HG02759 (cell line): ENCODE measurements at regions not wholly inside any gene's neighbourhood (a gene's known extent, or its start where the extent isn't known, plus 50 kb on each side); places are given as distances from the start of the nearest gene placed in this dataset.
A peak's percentile ranks its signal among the peaks of the same experiment; 100 is the strongest.
"Not testable (repeated sequence)": the region's sequence is repeated elsewhere in the genome, so short reads cannot be mapped to it uniquely, and the experiment has no call there.

ENCODE experiments used
- ATAC-seq: cut with Tn5 transposase; IDR thresholded peaks from one replicate; pipeline ENCODE4 v1.9.1; 2021; ENCODE audit warnings: mild to moderate bottlenecking, moderate library complexity; ENCODE audit not compliant: unreplicated experiment

- ATAC-seq: no peak
Observed at GRCh38 chr12:127126260-127126628, 1140.7 kb upstream of the TMEM132C start.

DNA sequence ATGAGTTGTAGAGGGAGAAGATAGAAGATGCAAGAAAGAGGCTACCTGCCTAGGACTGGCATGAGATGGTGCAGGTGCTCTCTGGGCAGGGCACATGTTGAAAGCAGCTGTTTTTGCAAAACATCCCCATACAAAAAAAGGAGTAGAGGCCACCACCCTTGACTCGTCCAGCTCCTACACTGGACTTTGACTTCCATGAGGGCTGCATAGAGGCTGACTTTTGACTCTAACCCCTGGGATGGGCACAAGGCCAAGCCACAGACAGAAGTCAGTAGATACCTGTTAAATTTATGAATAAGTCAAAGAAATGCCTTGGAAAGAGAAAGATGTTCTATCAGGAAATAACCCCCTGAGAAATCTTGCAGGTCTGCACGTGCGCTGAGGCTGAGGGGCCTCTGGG is 1139.1 kb upstream of the TMEM132C start:
- ATAC-seq: no peak

DNA sequence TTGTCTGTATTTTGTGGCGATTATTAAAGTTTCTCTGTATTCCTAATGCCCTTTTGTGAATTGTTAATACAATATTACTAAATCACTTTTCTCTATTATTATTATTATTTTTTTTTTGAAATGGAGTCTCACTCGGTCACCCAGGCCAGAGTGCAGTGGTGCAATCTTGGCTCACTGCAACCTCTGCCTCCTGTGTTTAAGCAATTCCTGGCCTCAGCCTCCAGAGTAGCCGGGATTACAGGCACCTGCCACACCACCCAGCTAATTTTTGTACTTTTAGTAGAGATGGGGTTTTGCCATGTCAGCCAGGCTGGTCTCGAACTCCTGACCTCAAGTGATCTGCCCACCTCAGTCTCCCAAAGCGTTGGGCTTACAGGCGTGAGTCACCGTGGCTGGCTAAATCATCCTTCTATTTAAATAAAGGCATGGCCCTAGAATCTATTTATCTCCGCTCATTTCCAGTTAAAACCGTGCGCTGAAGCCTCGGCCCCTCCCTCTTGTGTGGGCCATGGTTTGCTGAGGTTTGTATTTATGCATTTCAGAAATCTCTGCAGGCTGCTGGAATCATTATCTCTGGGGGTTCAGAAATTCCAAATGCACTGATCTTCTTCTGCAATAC is 1136.4 kb upstream of the TMEM132C start:
- ATAC-seq: no peak

GRCh38 chr12:127133675-127134335 is 1133.2 kb upstream of the TMEM132C start:
- ATAC-seq: no peak

DNA sequence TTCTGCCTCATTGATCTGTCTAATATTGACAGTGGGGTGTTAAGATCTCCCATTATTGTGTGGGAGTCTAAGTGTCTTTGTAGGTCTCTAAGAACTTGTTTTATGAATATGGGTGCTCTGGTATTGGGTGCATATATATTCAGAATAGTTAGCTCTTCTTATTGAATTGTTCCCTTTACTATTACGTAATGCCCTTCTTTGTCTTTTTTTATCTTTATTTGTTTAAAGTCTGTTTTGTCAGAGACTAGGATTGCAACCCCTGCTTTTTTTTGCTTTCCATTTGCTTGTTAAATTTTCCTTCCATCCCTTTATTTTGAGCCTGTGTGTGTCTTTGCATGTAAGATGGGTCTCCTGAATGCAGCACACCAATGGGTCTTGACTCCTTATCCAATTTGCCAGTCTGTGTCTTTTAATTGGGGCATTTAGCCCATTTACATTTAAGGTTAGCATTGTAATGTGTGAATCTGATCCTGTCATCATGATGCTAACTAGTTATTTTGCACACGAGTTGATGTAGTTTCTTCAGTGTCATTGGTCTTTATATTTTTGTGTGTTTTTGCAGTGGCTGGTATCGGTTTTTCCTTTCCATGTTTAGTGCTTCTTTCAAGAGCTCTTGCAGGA is 1126.0 kb upstream of the TMEM132C start:
- ATAC-seq: not testable (repeated sequence)

- no peak for ATAC-seq
Observed at GRCh38 chr12:127143020-127143419, 1124.0 kb upstream of the TMEM132C start.

DNA sequence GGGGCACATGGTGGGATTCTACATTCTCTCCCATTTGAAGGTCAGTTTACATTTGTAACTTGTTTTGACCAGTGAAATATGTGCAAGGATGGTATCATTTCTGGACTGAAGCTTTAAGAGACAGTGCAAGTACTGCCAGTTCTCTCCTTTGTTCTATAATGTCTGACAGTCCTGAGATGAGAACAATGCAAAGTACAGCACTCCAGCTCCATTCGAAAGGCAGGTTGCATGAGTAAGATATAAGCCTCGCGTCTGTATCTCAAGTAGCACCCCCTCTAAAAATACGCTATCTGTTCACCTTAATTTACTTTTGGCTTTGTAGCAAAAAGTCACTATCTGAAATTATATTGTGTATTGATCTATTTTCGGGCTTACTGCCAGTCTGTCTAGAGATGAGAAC is 1122.2 kb upstream of the TMEM132C start:
- ATAC-seq: no peak

DNA sequence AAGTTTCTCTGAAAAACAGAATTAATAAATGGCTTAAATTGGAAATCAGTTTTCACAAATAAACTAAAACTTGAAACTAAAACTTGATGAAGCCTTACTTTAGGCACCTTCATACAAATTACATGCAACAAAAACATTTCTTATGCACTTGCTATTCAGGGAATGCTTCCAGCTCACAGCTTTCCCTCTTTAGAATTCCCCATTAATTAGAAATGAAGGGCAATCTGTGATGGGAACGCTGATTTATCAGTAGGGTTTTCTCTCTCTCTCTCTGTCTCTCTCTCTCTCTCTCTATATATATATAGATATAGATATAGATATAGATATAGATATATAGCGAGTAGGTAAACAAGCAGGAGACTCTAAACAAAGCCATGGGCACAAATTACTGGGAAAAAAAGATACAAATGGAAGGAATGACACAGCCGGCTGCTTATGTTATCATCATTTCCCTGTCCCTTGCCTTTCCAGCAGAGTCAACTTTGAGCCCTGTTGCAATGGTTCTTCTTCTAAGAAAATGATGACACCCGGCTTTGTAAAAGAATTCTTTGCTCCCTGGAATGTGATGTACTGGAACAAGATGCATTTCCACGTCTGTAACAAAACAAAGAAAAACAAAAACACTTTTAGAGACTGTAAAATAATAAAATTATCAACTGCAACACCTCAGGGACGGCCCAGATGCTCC is 1121.6 kb upstream of the TMEM132C start:
- ATAC-seq: no peak

GRCh38 chr12:127145929-127146789 is 1120.8 kb upstream of the TMEM132C start:
- peak; percentile 44 for ATAC-seq

DNA sequence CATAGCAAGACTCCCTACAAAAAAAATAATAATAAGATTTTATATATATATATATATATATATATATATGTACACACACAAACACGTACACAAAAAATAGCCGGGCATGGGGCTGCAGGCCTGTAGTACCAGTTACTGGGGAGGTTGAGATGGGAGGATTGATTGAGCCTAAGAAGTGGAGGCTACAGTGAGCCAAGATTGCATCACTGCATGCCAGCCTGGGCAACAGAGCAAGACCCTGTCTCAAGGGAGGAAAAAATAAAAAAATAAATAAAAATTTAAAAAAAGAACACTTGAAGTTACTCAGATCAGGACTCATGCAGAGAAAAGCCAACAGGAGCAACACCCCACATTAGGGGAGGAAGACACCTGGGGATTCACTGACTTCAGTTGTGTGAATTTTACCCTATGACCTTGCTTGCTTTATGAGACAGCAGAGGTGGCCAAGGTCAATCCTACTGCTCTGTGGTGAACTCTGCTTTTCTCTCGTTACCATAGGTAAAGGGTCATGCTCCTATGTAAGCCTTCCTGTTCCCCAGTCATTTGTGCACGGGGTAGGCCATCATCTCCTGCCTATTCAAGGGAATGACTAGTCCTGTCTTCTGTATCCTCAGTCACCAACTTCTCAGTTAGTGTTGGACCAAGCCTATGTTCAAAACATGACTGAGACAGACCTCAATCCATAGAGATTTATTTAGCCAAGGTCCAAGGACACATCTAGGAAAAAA is 1119.8 kb upstream of the TMEM132C start:
- ATAC-seq: no peak

DNA sequence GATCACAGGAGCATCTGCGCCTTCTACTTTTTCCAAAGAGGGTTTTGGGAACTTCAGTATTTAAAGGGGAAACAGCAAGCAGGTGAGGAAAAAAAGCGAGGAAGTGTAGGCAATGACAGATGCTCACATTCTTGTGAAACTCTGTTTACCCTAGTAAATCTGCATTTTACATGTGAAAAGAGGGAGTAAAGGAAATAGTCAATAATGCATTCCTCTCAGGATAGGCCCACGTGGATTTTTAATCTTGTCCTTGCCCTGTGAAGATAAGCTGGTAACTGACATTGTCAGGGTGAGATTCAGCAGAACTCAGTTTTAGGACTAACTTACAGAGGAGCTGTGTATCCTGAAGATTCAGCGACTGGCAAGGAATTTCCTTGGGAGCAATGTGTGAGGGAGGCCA is 1119.2 kb upstream of the TMEM132C start:
- ATAC-seq: no peak

- no peak for ATAC-seq
Observed at GRCh38 chr12:127148318-127148717, 1118.7 kb upstream of the TMEM132C start.

- ATAC-seq: no peak
Observed at GRCh38 chr12:127149226-127149964, 1117.6 kb upstream of the TMEM132C start.

DNA sequence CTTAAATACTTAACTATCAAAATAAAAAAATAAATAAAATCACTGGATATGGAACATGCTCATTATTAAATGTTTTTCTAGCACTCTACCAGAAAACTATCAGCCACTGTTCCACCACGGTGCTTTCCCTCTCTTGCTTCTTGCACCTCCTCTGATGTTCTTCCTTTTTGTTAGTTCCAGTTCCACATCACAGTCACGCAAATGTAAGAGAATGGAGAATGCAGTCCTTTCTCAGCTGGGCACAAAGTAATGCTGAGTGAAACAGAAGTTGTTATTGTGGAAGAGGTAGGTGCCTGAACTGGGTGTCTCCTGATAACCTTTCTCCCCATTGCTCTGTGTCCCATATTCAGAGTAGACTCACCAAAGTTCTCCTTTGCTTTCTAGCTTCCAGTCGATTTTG is 1116.9 kb upstream of the TMEM132C start:
- no peak for ATAC-seq

DNA sequence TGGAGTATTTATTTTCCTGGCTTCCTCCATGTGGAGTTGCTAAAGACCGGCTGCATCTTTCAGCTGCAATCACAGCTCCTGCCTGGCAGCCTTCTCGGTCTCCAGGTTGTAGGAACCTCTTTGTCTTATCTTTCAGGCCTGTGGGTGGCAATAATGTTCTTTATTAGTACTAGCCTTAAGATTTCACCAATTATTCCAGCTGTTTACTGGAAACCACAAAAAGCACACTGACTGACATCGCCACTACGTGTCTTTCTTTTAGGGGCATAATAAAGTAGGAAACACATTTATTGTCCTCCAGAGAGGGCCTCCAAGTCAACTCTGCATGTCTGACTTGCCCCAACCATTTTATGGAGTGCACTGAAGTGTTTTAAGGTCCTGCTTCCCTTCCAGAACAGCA is 1116.5 kb upstream of the TMEM132C start:
- ATAC-seq: no peak

- no peak for ATAC-seq
Observed at GRCh38 chr12:127150956-127151355, 1116.0 kb upstream of the TMEM132C start.

DNA sequence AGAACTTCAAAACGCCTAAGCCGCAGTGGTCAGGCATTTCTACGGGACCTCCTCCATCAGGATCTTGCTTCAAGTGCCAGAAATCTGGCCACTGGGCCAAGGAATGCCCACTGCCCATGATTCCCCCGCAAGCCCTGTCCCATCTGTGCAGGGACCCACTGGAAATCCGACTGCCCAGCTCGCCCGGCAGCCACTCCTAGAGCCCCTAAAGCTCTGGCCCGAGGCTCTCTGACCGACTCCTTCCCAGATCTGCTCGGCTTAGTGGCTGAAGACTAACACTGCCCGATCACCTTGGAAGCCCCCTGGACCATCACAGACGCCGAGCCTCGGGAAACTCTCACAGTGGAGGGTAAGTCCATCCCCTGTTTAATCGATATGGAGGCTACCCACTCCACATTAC is 1113.0 kb upstream of the TMEM132C start:
- ATAC-seq: no peak

DNA sequence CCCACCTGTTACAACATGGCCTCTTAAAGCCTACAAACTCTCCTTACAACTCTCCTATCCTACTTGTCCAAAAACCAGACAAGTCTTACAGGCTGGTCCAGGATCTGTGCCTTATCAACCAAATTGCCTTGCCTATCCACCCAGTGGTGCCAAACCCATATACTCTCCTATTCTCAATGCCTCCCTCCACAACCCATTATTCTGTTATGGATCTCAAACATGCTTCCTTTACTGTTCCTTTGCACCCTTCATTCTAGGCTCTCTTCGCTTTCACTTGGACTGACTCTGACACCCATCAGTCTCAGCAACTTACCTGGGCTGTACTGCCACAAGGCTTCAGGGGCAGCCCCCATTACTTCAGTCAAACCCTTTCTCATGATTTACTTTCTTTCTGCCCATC is 1112.1 kb upstream of the TMEM132C start:
- ATAC-seq: not testable (repeated sequence)

- ATAC-seq: not testable (repeated sequence)
Observed at GRCh38 chr12:127155935-127156619, 1110.9 kb upstream of the TMEM132C start.
